Ishikawa (cell line): ENCODE measurements at regions not wholly inside any gene's neighbourhood (a gene's known extent, or its start where the extent isn't known, plus 50 kb on each side); places are given as distances from the start of the nearest gene placed in this dataset.

Experiments used
- CEBPB ChIP-seq: IDR thresholded peaks from 2 replicates; pipeline ENCODE4 v1.6.1; 2012
- CREB1 ChIP-seq: IDR thresholded peaks from 2 replicates; pipeline ENCODE4 v1.6.1; 2012; ENCODE audit warnings: low read depth
- EGR1 ChIP-seq: IDR thresholded peaks from 2 replicates; pipeline ENCODE4 v1.6.1; 2012
- EP300 ChIP-seq: IDR thresholded peaks from 2 replicates; pipeline ENCODE4 v1.6.1; 2012; ENCODE audit warnings: borderline replicate concordance
- FOXM1 ChIP-seq: IDR thresholded peaks from 2 replicates; pipeline ENCODE4 v1.6.1; 2012; ENCODE audit warnings: low read depth, borderline replicate concordance
- MAX ChIP-seq: IDR thresholded peaks from 2 replicates; pipeline ENCODE4 v1.6.1; 2012
- NFIC ChIP-seq: IDR thresholded peaks from 2 replicates; pipeline ENCODE4 v1.6.1; 2012
- RAD21 ChIP-seq: IDR thresholded peaks from 2 replicates; pipeline ENCODE4 v1.6.1; 2012; ENCODE audit warnings: low read depth
- REST ChIP-seq: IDR thresholded peaks from 2 replicates; pipeline ENCODE4 v1.6.1; 2012; ENCODE audit warnings: low read depth, mild to moderate bottlenecking
- TAF1 ChIP-seq: IDR thresholded peaks from 2 replicates; pipeline ENCODE4 v1.6.1; 2012; ENCODE audit warnings: low read depth, mild to moderate bottlenecking
- TCF12 ChIP-seq: IDR thresholded peaks from 2 replicates; pipeline ENCODE4 v1.6.1; 2012; ENCODE audit warnings: low read depth
- TEAD4 ChIP-seq: IDR thresholded peaks from 2 replicates; pipeline ENCODE4 v1.6.1; 2012
- USF1 ChIP-seq: IDR thresholded peaks from 2 replicates; pipeline ENCODE4 v1.6.1; 2012
- YY1 ChIP-seq: IDR thresholded peaks from 2 replicates; pipeline ENCODE4 v1.6.1; 2012; ENCODE audit warnings: low read depth
- ZBTB7A ChIP-seq: IDR thresholded peaks from 2 replicates; pipeline ENCODE4 v1.6.1; 2012; ENCODE audit warnings: low read depth

GRCh38 chr12:25320123-25321006, 69.6 kb upstream of the KRAS start:
- no peak for TF ChIP-seq USF1
- TF ChIP-seq RAD21: no peak
- no peak for TF ChIP-seq EP300
- no peak for TF ChIP-seq REST
- no peak for TF ChIP-seq TAF1
- no peak for TF ChIP-seq TEAD4
- no peak for TF ChIP-seq EGR1
- TF ChIP-seq ZBTB7A: no peak
- TF ChIP-seq YY1: no peak
- no peak for TF ChIP-seq CREB1
- no peak for TF ChIP-seq CEBPB
- no peak for TF ChIP-seq MAX
- TF ChIP-seq TCF12: no peak
- TF ChIP-seq FOXM1: no peak
- TF ChIP-seq NFIC: no peak

- no peak for TF ChIP-seq MAX
- no peak for TF ChIP-seq NFIC
- no peak for TF ChIP-seq YY1
- no peak for TF ChIP-seq TEAD4
- no peak for TF ChIP-seq RAD21
- TF ChIP-seq EP300: no peak
- TF ChIP-seq EGR1: no peak
Measured at GRCh38 chr12:25319233-25319984, 68.7 kb upstream of the KRAS start.

GRCh38 chr12:25317553-25317952, 66.8 kb upstream of the KRAS start:
- TF ChIP-seq EP300: no peak
- TF ChIP-seq TEAD4: no peak
- TF ChIP-seq TAF1: no peak
- TF ChIP-seq USF1: no peak
- TF ChIP-seq REST: no peak
- no peak for TF ChIP-seq FOXM1
- no peak for TF ChIP-seq EGR1
- no peak for TF ChIP-seq CREB1
- TF ChIP-seq CEBPB: no peak
- TF ChIP-seq RAD21: no peak
- no peak for TF ChIP-seq YY1
- no peak for TF ChIP-seq NFIC
- no peak for TF ChIP-seq ZBTB7A
- TF ChIP-seq TCF12: no peak
- no peak for TF ChIP-seq MAX

- TF ChIP-seq TAF1: no peak
- TF ChIP-seq EGR1: no peak
- TF ChIP-seq FOXM1: no peak
- no peak for TF ChIP-seq EP300
- TF ChIP-seq RAD21: no peak
- TF ChIP-seq YY1: no peak
- no peak for TF ChIP-seq TEAD4
- TF ChIP-seq CREB1: no peak
Measured at GRCh38 chr12:25315388-25315787, 64.7 kb upstream of the KRAS start.

- TF ChIP-seq EGR1: no peak
- TF ChIP-seq CREB1: no peak
- TF ChIP-seq NFIC: no peak
Measured at GRCh38 chr12:25311506-25311905, 60.8 kb upstream of the KRAS start.
